ENCODE measurements at regions not wholly inside any gene's neighbourhood (a gene's known extent, or its start where the extent isn't known, plus 50 kb on each side); places are given as distances from the start of the nearest gene placed in this dataset.
A peak's percentile ranks its signal among the peaks of the same experiment; 100 is the strongest.
"Not testable (repeated sequence)": the region's sequence is repeated elsewhere in the genome, so short reads cannot be mapped to it uniquely, and the experiment has no call there.

DNA sequence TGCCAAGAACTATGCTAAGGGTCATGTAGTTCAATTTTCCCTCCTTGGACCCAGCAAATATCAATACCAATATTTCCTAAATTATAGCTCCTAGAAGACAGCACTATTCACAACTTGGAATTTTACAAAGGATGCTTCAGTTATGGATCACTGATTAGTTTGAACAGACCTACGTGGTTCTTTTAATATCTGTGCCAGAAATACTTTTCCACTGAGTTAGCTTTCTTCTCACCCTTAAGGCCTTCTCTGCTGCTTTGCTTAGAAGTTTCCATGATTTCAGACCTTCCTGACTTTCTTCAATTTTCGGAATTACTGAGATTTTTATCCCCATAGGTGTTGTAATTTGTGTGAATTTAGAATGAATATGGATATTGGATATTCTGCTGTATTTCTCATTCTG lies 380.4 kb downstream of the PSAT1 start:
- no peak for DNase-seq

DNA sequence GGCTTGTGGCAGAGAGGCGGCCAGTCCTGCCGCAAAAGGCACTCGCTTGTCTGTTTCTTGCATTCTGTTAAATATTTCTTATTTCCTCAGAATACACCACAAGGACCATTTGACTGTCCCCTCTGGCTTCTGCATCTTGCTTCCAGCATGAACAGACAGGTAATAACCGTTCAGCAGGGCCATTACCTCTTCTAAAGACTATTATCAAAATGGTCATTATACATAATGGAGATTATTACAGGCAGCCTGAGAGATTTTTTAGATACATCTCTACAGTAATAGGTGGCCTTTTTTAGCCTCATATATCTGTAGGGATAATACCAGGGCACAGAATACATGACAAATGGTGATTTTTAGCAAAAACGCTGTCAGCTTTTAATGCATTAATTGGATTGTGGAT lies 382.0 kb downstream of the PSAT1 start:
- DNase-seq, result no peak

DNA sequence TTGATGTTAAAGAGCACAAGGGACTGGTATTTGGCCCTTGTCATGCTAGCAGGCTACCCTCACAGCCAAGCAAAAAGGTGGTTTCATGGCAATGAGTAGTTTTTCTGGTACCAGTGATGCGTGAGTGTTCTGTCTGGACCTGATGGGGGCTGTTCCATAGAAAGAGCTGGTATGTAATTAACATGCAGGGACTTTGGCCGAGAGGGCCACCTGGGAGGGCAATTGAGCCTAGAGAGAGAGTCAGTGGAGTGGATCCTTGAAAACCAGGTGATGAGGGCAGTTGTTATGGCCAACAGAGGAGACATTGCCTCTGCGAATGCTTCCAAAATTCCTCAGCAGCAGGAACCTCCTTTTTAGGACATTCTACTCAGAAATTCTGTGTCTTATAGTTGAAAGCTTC lies 383.3 kb downstream of the PSAT1 start:
- DNase-seq, result no peak

DNA sequence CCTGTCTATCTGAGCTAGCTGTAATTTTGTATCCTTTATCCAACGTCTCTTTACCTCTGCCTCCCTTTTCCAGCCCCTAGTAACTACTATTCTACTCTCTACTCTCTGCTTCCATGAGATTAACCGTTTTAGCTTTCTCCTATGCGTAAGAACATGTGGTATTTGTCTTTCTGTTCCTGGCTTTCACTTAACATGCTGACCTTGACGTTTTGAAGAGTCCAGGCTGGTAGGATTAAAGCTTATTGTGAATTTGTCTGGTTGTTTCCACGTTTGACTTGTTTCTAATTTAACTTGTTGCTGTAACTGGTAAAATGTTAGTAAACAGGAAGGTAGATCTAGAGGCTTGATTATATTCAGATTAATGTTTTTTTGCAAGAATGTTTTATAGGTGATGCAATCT lies 385.3 kb downstream of the PSAT1 start:
- DNase-seq, result no peak

DNA sequence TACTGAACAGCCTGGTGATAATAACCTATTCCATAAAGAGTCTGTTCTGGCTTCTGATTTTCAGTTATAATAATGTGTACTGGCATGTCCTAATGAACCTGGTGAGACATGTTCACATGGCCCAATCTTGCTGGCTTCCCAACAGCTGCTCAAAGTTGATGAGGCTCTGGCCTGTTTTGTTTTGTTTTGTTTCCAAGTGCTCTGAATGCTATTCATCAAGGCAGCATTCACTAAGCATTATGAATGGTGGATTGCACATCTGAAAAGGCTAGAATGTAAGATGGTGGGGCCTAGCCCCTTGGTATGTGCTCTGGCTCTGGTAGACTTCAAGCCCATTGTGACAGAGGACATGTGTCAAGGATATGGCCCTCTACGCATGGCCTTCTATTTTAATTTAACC lies 388.5 kb downstream of the PSAT1 start:
- DNase-seq, result no peak

DNA sequence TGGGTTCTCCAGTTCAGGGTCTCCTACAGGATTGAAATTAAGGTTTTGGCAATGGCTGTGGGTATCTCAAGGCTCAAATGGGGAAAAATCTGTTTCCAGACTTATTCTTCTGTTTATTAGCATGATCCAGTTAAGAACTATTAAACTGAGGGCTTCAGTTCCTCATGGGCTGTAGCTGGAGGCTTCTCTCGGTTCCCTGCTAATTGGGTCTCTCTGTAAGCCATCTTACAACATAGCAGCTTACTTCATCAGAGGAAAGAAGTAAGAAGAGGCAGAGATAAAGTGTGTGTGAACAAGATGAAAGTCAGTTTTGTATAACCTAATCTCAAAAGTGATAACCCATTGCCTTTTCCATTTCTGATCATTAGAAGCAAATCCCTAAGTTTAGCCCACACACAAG lies 391.9 kb downstream of the PSAT1 start:
- peak; percentile 59 for DNase-seq

DNA sequence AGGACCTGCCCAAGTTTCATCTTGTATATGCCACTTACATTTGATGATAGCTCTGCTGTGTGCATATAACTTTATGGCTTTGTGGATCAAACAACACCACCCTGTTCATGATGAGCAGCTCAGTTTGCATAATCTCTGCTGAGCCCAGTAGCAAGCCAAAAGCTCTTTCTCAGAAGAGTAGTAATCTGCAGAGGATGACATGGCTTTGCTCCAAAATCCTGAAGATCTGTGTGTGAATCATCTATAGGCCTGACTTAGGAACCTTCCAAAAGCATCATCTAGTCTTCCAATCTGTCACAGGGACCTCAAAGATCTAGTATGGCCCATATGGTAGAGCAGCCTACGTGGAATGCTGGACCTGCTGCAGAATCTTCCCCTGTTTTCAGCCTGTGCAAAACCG lies 394.6 kb downstream of the PSAT1 start:
- no peak for DNase-seq

DNA sequence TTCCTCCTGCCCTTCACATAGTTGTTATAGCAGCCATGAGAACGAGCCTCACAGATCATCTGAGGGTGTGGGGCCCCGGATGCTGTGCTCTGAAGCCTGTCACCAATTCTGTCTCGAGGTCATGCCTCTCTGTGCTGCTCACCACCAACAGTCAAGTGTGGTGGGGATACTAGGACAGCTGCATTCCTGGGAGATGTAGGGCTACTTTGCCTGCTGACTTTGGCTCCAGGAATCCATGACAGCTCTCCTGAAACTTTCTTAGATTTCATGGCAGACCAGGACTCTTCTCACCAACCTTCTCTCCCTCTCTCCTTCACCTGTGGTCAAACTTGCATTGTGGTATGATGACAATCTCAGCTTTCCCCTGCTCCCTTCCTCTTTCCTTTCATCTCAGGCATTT lies 395.9 kb downstream of the PSAT1 start:
- no peak for DNase-seq

DNA sequence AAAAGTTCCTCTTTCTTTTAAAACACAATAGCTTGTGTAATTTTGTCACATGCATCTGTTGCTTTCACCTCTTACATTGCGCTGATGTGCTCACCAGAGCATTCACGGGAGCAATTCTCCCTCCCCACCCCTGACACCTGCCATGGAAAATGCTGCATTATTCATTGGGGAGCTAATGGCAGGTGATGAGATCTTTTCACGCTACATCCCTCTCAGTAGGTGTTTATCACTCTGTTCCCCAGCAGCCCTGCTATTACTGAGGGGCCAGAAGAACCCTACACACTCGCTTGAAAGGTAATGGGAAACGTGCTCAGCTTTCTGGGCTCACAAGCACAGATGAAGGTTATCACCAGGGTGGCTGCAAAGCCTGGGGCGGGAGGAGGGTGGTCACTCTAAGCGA lies 398.0 kb downstream of the PSAT1 start:
- no peak for DNase-seq

DNA sequence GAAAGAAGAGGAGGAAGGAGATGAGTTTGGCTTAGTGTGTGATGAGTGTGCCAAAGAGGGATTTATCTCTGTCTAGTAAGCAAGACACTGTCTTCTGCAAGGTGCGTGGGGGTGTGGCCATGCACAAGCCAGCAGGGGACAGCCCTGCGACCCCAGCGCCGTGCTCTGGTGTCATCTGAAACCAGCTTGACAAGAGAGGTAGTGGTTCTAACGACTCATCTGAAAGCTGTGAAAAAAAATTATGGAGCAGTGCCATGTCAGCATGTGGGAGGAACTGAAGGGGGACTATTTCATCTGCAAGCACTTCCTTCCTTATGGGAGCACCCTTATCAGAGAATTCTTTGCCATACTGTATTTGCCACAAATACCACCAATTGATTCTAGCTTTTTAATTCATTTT lies 398.6 kb downstream of the PSAT1 start:
- DNase-seq, result peak; percentile 46

DNA sequence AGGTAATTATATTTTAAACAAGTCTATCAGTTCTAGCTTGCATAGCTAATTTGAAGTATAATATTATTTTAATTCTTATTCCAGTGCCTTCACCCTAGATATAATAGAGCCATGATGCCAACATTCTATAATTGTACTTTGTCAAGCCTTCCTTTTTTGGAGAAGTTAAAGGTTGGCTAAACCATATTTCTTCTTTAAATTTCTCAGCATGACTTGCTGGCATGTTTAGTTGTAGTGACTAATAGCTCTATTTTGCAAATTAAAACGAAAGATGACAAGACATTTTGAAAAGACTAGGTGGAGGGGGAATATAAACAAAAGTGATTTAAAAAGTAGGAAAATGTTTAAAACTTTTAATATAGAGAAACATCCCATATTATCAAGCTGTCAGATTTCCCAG lies 400.7 kb downstream of the PSAT1 start:
- peak; percentile 72 for DNase-seq

DNA sequence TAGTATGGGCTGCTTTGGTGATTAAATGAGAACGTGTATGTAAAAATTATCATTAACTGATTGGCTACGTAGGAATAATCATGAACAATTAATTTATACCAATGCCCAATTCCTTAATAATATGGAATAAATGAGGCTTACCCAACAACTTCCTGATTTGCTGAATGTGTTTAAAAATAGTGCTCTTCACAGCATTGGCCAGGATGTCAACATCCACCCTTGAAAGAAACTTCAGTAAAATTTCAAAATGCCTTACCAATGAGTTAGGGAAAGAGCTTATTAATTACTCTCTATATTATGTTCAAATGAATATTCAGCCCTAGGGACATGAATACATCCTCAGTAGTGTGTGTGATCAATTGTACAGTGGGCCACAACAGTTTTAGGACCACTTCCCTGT lies 401.4 kb downstream of the PSAT1 start:
- DNase-seq, result peak; percentile 56

DNA sequence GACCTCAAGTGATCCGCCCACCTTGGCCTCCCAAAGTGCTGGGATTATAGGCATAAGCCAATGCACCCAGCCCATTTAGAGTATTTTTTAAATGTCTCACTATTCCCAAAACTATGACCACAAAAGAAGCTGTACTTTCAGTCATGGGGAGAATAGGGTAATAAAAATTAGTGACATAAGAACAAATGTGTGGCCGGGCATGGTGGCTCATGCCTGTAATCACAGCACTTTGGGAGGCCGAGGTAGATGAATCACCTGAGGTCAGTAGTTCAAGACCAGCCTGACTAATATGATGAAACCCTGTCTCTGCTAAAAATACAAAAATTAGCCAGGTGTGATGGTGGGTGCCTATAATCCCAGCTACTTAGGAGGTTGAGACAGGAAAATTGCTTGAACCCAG lies 402.3 kb downstream of the PSAT1 start:
- not testable (repeated sequence) for DNase-seq

DNA sequence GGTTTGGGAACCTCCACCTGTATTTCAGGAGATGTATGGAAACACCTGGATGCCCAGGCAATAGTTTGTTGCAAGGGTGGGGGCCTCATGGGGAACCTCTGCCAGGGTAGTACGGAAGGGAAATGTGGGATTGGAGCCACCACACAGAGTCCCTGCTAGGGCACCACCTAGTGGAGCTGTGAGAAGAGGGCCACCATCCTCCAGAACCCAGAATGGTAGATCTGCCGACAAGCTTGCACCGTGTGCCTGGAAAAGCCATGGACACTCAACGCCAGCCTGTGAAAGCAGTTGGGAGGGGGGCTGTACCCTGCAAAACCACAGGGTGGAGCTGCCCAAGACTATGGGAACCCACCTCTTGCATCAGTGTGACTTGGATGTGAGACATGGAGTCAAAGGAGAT lies 407.2 kb downstream of the PSAT1 start:
- peak; percentile 14 for DNase-seq

DNA sequence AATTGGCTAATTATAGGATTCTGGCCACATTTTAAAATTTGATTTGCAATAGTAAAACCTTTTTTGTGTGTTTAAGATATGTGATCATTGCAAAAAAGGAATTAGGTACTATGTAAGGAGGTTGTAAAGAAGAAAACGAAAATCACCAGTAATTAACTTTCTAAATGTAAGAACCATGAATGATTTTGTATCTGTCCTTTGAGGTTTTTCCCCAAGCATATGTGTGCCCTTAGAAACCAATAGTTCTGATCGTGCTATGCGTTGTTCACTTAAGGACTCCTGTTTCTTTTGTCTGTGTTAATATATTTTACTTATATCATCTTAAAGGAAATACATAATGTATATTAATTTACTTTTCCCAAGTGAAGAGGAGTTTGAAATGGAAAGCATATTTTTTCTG lies 410.2 kb downstream of the PSAT1 start:
- DNase-seq, result peak; percentile 37

DNA sequence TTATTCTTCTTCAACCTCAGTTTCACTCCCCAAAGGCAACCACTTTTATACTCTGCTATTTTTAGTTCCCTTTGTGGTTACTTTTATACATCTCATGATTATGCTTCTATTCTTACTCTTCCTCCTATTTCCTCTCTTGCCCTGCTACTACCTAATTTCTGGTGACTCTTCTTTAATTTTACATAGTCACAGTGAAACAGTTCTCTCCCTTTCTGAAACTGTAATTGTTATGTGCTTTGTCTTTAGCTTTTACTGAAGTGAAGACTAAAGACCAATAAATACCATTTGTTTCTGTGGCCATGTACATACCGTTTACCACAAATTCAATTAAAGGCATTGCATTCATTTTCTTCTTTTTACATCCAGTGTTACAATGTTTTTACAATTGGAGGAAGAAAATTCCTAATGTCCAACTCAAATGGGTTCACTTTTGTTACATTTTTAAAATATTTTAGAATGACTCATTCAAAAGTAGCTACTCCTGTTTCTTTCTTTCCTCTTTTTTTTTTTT lies 410.6 kb downstream of the PSAT1 start:
- peak; percentile 82 for DNase-seq

DNA sequence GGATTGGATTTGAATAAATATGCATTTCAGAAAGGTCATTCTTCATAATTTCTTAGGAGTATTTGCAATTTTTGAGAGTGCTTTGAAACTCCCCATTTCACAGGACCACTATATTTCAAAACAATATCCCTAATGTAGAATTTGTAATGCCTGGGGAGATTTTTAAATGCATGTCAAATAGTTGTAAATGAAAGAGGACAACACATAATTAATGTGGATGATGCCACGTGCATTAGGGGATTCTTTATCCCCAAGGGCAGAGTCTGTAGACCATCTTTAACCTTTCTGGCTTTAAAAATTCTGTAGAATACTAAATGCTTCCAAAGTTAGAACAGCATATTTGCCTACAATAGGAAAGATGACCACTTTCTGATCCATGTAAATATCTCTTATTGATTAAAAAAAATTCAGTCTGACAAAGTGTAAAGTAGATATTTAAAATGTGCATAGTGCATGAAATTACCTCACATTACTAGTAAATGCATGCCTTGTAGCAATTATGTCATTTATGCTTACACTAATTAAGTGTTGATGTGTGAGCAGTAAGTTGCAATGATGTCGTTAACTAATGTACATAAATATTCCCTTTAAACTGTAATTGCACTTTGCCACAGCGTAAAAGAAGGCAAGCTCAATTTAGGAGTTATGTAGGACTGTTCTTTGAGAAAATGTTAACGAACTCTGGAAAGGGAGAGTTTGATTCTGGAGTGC lies 416.1 kb downstream of the PSAT1 start:
- DNase-seq, result no peak

DNA sequence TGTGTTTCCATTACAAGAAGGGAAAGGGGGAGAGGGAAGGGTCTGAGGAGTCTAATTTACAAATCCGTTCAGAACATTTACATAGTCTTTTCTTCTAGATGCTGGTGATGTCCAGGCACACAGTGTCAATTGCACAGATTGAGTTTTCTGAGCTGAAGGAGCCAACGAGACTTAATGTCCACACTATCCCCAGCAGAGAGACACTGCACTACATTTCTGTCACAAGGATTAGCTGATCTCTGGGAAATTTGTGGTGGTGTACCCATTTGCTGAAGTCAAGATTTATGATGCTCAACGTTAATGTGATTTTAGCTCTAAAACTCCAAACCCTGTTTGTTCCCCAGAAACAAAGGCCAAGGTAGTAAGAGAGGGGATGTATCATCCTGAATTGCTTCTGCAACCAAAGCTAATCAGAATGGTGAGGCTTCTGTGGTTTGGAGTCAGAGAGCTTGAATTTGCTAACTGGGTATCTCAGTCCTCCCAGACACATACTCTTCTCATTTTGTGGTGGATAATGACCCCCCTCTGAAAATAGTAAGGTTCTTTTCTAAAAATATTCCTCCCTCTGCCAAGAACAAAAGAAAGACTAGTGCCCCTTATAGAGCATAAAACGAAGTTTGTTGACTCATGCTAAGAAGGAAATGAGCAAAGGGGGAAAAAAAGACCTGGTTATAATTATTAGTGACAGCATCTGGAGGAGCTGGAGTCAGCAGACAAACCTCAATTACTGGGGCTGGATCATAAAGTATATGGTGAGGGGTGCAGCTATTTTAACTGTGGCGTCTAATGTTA lies 416.9 kb downstream of the PSAT1 start:
- DNase-seq, result no peak

DNA sequence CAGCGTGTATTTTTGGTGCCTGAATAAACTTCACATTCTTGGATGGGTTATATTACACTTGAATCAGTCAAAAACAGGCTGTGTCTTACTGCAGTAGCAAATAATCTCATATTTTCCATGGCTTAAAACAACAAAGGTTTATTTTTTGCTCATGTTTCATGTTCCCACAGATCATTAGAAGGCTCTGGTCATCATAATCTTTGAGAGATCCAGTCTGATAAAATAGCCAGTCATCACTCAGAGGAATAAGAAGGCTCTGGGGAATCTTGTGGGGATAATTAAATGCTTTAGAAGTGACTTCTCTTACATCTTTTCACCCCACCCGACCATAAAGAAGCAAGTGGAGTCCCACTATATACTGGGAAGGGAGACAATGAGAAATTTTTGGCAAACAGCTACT lies 417.7 kb downstream of the PSAT1 start:
- no peak for DNase-seq

DNA sequence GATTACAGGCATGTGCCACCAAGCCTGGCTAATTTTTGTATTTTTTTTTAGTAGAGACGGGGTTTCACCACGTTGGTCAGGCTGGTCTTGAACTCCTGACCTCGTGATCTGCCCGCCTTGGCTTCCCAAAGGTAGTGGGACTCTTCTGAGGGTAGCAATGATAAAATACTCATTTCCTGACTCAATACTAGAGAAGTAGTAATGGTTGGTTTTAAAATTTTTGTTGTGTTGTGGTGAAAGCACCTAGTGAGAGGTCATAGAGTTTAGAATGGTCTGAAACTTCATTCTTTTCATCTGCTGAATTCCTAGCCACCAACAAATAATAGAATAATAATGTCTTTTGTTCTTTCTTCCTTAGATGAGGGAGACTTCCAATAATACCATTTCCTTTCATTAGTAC lies 422.1 kb downstream of the PSAT1 start:
- DNase-seq, result not testable (repeated sequence)

DNA sequence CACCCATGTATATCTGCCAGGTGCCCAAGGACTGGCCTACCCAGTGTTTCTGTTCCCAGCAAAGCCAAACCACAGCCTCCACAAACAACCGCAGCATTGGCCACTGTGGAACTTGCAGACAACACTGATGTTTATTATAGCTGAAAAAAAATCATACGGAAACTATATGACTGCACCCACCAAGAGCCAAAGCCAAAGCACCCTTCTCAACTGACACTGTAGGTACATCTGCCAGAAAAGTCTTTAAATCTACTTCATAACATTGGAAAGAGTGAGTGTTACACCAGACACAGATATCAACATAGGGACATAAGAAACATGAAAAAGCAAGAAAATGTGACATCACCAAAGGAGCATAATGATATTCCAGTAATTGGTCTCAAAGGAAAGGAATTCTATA lies 428.0 kb downstream of the PSAT1 start:
- DNase-seq, result no peak

DNA sequence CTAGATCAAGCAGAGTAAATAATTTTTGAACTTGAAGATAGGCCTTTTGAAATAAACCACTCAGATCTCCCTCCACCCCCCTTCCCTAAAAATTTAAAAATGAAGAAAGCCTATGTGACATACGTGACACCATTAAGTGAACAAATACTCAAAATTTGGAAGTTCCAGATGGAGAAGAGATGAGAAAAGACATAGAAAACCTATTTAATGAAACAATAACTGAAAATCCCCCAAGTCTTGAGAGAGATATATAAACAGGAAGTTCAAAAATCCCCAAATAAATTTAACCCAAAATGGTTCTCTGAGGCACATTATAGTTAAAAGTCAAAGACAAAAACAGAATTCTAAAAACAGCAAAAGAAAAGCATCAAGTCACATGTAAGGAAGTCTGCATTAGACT lies 428.6 kb downstream of the PSAT1 start:
- peak; percentile 53 for DNase-seq

DNA sequence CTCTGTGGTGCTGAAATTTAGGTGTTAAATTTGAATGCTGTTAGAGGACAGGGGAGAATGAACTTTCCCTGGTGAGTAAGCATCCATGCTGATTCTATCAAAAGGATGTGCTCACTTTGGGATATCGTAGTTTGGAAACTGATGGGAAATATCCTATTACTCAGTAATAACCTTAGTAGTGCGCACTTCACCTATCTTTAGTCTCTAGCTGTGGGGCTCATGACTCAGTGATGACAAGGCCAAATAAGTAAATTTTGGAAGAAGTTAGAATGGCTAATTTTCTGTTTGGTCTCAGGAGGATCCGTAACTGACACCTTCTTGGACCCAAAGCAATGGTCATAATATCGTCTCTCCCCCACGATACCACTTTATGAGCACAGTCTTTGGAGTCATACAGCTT lies 448.4 kb downstream of the PSAT1 start:
- DNase-seq, result no peak

DNA sequence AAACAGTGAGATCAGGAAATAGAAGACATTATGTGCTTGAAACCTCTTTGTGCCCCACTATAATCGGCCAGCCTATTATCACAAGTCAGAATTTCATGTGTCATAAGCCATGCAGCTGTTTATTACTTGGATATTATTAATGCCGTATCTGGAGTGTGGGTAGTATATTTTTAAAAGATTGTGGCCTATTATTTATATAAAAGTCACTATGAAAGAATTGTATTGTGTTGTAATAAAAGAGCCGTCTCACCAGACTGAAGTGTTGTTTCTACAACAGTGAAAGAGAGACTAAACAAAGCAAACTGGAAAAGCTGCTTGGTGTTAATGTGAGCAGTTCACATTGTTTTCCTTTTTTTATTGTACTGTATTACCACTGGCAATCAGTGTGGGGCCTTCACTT lies 449.1 kb downstream of the PSAT1 start:
- DNase-seq, result no peak

DNA sequence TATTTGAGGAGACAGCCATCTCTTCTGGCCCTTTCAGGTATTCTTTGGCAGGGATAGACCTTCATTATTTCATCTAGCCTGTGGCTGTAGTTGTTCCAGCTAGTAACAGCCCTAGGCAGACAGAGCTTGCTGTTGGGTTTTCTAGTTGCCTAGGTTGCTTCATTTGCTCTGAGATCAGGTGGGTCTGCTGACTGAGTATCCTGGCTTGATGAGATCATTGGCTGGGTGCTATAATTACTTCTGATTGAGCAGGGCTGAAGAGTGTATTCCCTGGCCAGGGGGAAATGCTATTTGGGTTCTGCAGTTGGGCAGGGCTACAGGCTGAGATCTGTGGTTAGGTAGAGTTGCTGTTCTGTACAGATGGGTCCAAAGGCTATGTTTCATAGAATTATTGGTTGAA lies 456.1 kb downstream of the PSAT1 start:
- no peak for DNase-seq

Data from inflammatory macrophage treated with lipopolysaccharide for 4 hours (primary cell).